SK-N-SH (cell line): ENCODE measurements at regions not wholly inside any gene's neighbourhood (a gene's known extent, or its start where the extent isn't known, plus 50 kb on each side); places are given as distances from the start of the nearest gene placed in this dataset.
"Not testable (repeated sequence)": the region's sequence is repeated elsewhere in the genome, so short reads cannot be mapped to it uniquely, and the experiment has no call there.

Experiments used
- CTCF ChIA-PET: fragments of 300-600, 350-600 bp; formaldehyde crosslinking; extraction: SDS; loops from one replicate; lab custom pipeline; 2021; lab: Yijun Ruan, JAX
- POLR2A ChIA-PET: fragments of 350-600 bp; sonication (Branson Sonifier 250); formaldehyde crosslinking; extraction: SDS; loops from one replicate; lab custom pipeline; 2020; ENCODE audit warnings: antibody characterized with exemption, inconsistent platforms; lab: Yijun Ruan, JAX
- DNase-seq: peaks from one replicate; pipeline ENCODE4 v3.0.0; 2012
- H2AFZ ChIP-seq: fragments of 200-600 bp; sonication (generic); 2 replicates; pipeline ENCODE4 v1.8.1; 2016; ENCODE audit warnings: antibody characterized with exemption, mild to moderate bottlenecking, low read depth
- H3F3A ChIP-seq: fragments of 200-600 bp; sonication (generic); replicated peaks from 2 replicates; pipeline ENCODE3; 2016; ENCODE audit warnings: antibody characterized with exemption, mild to moderate bottlenecking; ENCODE audit not compliant: insufficient read depth
- H3K27ac ChIP-seq, 2 experiments: fragments of 200-500 bp in 1 of 2; fragments of 200-600 bp in 1 of 2; sonication (Bioruptor generic) in 1 of 2; sonication (generic), shearing (Covaris generic) in 1 of 2; 2 replicates each; pipeline versions ENCODE4 v1.5.1 to v1.6.1; 2014 to 2016; ENCODE audit warnings: low read depth in 2 of 2, inconsistent platforms in 1 of 2, low read length in 1 of 2, mild to moderate bottlenecking in 1 of 2, mixed read lengths in 1 of 2
- H3K27me3 ChIP-seq: fragments of 200-600 bp; sonication (generic), shearing (Covaris generic); 2 replicates; pipeline ENCODE4 v1.6.1; 2016; ENCODE audit warnings: mixed run types; ENCODE audit not compliant: insufficient read depth
- H3K36me3 ChIP-seq, 2 experiments: fragments of 200-500 bp in 1 of 2; fragments of 200-600 bp in 1 of 2; sonication (Bioruptor generic) in 1 of 2; sonication (generic) in 1 of 2; replicated peaks in 1 of 2; 2 replicates each; pipeline versions ENCODE3 to v1.5.1; 2014 to 2016; ENCODE audit warnings: low read length in 1 of 2, mild to moderate bottlenecking in 1 of 2; ENCODE audit not compliant: insufficient read depth in 2 of 2, control insufficient read depth in 1 of 2
- H3K4me1 ChIP-seq, 2 experiments: fragments of 200-500 bp in 1 of 2; fragments of 200-600 bp in 1 of 2; sonication (Bioruptor generic) in 1 of 2; sonication (generic), shearing (Covaris generic) in 1 of 2; 2 replicates each; pipeline versions ENCODE4 v1.5.1 to v1.6.1; 2014 to 2016; ENCODE audit warnings: low read depth in 1 of 2, low read length in 1 of 2, mixed run types in 1 of 2; ENCODE audit not compliant: insufficient read depth in 2 of 2, control insufficient read depth in 1 of 2
- H3K4me2 ChIP-seq: fragments of 200-600 bp; sonication (generic), shearing (Covaris generic); 2 replicates; pipeline ENCODE4 v1.6.1; 2017; ENCODE audit warnings: mixed run types
- H3K4me3 ChIP-seq, 2 experiments: fragments of 200-500 bp in 1 of 2; fragments of 200-600 bp in 1 of 2; sonication (Bioruptor generic) in 1 of 2; sonication (generic), shearing (Covaris generic) in 1 of 2; 2 replicates each; pipeline versions ENCODE4 v1.5.1 to v1.8.1; 2014 to 2016; ENCODE audit warnings: low read depth in 2 of 2, inconsistent platforms in 1 of 2, low read length in 1 of 2, mild to moderate bottlenecking in 1 of 2, mixed read lengths in 1 of 2, moderate library complexity in 1 of 2
- H3K79me2 ChIP-seq: fragments of 200-600 bp; sonication (generic); 2 replicates; pipeline ENCODE4 v1.8.1; 2017; ENCODE audit warnings: mild to moderate bottlenecking; ENCODE audit not compliant: insufficient read depth
- H3K9ac ChIP-seq: fragments of 200-600 bp; sonication (generic); 2 replicates; pipeline ENCODE4 v1.6.1; 2017; ENCODE audit warnings: mixed run types
- H3K9me2 ChIP-seq: fragments of 200-600 bp; sonication (generic); 2 replicates; pipeline ENCODE4 v1.6.1; 2017; ENCODE audit warnings: mixed run types
- H3K9me3 ChIP-seq: fragments of 200-600 bp; sonication (generic); 2 replicates; pipeline ENCODE4 v1.6.1; 2017; ENCODE audit warnings: mixed run types, mild to moderate bottlenecking, moderate library complexity
- H4K20me1 ChIP-seq: fragments of 200-600 bp; sonication (generic); 2 replicates; pipeline ENCODE4 v1.6.1; 2017; ENCODE audit warnings: mild to moderate bottlenecking, mixed run types; ENCODE audit not compliant: insufficient read depth
- JUND ChIP-seq: IDR thresholded peaks from 2 replicates; pipeline ENCODE4 v1.4.0; 2012
- MAX ChIP-seq: IDR thresholded peaks from 2 replicates; pipeline ENCODE4 v1.4.0; 2012; ENCODE audit warnings: low read depth
- POLR2AphosphoS5 ChIP-seq: IDR thresholded peaks from 2 replicates; pipeline ENCODE4 v1.6.1; 2012; ENCODE audit warnings: low read depth, low read length
- REST ChIP-seq: IDR thresholded peaks from 2 replicates; pipeline ENCODE4 v1.6.1; 2012; ENCODE audit warnings: mild to moderate bottlenecking, low read depth, low read length, moderate library complexity
- SMC3 ChIP-seq: IDR thresholded peaks from 2 replicates; pipeline ENCODE4 v1.6.1; 2012; ENCODE audit warnings: low read depth, low read length, improper control_type of control experiment
- TAF1 ChIP-seq: IDR thresholded peaks from 2 replicates; pipeline ENCODE4 v1.6.1; 2012; ENCODE audit warnings: low read depth, mild to moderate bottlenecking, low read length, moderate library complexity, borderline replicate concordance
- TEAD4 ChIP-seq: IDR thresholded peaks from 2 replicates; pipeline ENCODE4 v1.4.0; 2012; ENCODE audit warnings: mild to moderate bottlenecking, borderline replicate concordance; ENCODE audit not compliant: insufficient read depth
- WGBS: methylation state at CpG from one replicate; pipeline ENCODE4 v1.1.6; 2017; ENCODE audit warnings: low lambda C conversion rate; 5-methylcytosine and 5-hydroxymethylcytosine counted together

GRCh38 chr15:34637305-34637704 lies 53.9 kb upstream of the GOLGA8B start (continued):
- TF ChIP-seq REST (no peak), MAX (no peak), SMC3 (no peak), JUND (no peak), TAF1 (no peak), TEAD4 (no peak), POLR2AphosphoS5 (no peak)
- TF ChIP-seq, all 33 proteins: peak for 0

- H3K27me3 ChIP-seq, H3K4me3 ChIP-seq, DNase-seq, H3K4me2 ChIP-seq, H3K9ac ChIP-seq, H3K27ac ChIP-seq, H3F3A ChIP-seq, POLR2A ChIA-PET, H2AFZ ChIP-seq, H3K9me3 ChIP-seq, H4K20me1 ChIP-seq, H3K9me2 ChIP-seq, H3K4me1 ChIP-seq, H3K36me3 ChIP-seq, H3K79me2 ChIP-seq: not testable (repeated sequence)
- CTCF ChIA-PET: interaction anchor here (1.7 kb wide), 1 partner anchor 75 kb away, joined by 5 read pairs; no protein-coding TSS in a partner anchor
- 74% methylated on average over 4 of the region's 4 CpGs for WGBS
Measured at GRCh38 chr15:34633602-34634001, 50.2 kb upstream of the GOLGA8B start.
